ENCODE measurements at regions not wholly inside any gene's neighbourhood (a gene's known extent, or its start where the extent isn't known, plus 50 kb on each side); places are given as distances from the start of the nearest gene placed in this dataset.
A peak's percentile ranks its signal among the peaks of the same experiment; 100 is the strongest.

DNA sequence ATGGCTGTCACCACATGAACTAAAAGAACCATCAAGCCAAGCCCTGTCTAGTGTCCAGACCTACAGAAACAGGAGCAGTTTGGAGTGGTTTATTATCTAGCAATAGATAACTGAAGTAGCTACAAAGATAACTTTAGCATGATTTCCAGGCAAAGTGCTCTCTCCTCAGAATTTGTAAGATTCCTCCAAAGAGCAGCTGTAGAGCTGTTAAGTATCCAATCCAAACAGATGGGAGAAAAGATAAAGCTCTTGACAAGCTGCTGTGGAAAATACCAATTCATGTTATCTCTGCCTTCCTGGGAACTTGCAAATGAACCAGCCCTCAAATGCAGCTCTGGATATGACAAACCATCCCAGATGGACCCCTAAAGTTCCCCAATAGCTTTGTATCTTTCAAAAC is 78.9 kb upstream of the RESF1 start:
- H3K36me3 ChIP-seq (ENCODE audit: control insufficient read depth, insufficient read depth, low read length) = no peaks in the 10 kb centered on the region
- H3K27me3 ChIP-seq (replicated peaks; ENCODE audit: control insufficient read depth, insufficient read depth, low read length) = no peaks in the 10 kb centered on the region
- no peak for DNase-seq (ENCODE audit: extremely low read depth, insufficient read length)
- no peak for TF ChIP-seq CTCF (IDR thresholded peaks at IDR 0.05; ENCODE audit: insufficient read depth, low read length, poor library complexity, severe bottlenecking)
- H3K4me3 ChIP-seq (replicated peaks; ENCODE audit: low read depth, low read length) = no peak overlapping the region

GRCh38 chr12:31877884-31878283 is 81.3 kb upstream of the RESF1 start:
- no peak for DNase-seq (ENCODE audit: extremely low read depth, insufficient read length)
- Histone ChIP-seq H3K27me3 (replicated peaks; ENCODE audit: control insufficient read depth, insufficient read depth, low read length) (no peaks in the 10 kb centered on the region), H3K36me3 (ENCODE audit: control insufficient read depth, insufficient read depth, low read length) (no peaks in the 10 kb centered on the region), H3K4me3 (replicated peaks; ENCODE audit: low read depth, low read length) (no peak overlapping the region)
- TF ChIP-seq CTCF (IDR thresholded peaks at IDR 0.05; ENCODE audit: insufficient read depth, low read length, poor library complexity, severe bottlenecking) = no peak

GRCh38 chr12:31876568-31877424 is 82.4 kb upstream of the RESF1 start:
- no peak for DNase-seq (ENCODE audit: extremely low read depth, insufficient read length)
- H3K36me3 ChIP-seq (ENCODE audit: control insufficient read depth, insufficient read depth, low read length) = no peaks in the 10 kb centered on the region
- TF ChIP-seq CTCF (IDR thresholded peaks at IDR 0.05; ENCODE audit: insufficient read depth, low read length, poor library complexity, severe bottlenecking) = no peak
- no peak overlapping the region for H3K4me3 ChIP-seq (replicated peaks; ENCODE audit: low read depth, low read length)
- no peaks in the 10 kb centered on the region for H3K27me3 ChIP-seq (replicated peaks; ENCODE audit: control insufficient read depth, insufficient read depth, low read length)

DNA sequence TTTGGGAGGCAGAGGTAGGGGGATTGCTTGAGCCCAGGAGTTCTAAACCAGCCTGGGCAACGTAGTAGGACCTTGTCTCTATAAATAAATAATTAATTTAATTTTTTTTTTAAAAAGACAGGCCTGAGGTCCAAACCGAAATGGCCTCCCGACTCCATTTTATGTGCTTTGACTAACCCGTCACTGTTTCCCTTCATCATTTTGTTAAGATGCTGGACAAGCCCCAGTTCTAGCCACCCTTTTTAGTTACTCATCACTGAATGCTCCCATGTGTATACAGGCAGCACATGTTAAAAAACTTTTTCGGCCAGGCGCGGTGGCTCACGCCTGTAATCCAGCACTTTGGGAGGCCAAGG is 83.6 kb upstream of the RESF1 start:
- no peak overlapping the region for H3K4me3 ChIP-seq (replicated peaks; ENCODE audit: low read depth, low read length)
- no peak for DNase-seq (ENCODE audit: extremely low read depth, insufficient read length)
- H3K27me3 ChIP-seq (replicated peaks; ENCODE audit: control insufficient read depth, insufficient read depth, low read length) = no peaks in the 10 kb centered on the region
- TF ChIP-seq CTCF (IDR thresholded peaks at IDR 0.05; ENCODE audit: insufficient read depth, low read length, poor library complexity, severe bottlenecking) = no peak
- H3K36me3 ChIP-seq (ENCODE audit: control insufficient read depth, insufficient read depth, low read length) = no peaks in the 10 kb centered on the region

DNA sequence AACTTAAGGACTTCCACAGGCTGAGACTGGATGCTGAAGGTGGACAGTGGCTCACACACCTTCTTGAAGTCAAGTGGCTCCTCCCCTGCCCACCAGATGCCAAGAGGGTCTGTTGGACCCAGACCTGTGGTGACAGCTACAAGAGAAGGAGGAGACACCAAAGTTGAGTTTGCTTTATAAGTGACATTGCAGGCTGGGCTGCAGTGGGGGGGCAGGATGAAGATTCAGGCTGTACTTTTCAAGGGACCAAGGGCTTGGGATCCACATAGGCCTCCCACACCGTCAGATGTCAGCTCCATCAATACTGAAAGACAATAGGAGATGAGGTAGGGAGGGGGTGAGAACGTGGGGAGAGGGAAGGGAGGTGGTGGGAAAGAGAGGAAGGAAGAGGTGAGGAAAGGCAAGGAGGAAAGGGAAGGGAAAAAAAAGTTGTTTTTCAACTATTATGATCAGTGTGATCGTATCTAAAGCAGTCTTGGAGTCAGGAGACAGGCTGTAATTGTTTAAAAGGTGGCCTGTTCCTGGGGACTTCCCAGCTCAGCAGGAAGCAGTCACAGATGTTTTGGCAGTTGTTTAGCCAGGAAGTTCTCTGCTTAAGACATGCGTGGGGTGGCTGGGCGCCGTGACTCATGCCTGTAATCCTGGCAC is 84.1 kb upstream of the RESF1 start:
- H3K36me3 ChIP-seq (ENCODE audit: control insufficient read depth, insufficient read depth, low read length) = no peaks in the 10 kb centered on the region
- peak; percentile 55 for DNase-seq (ENCODE audit: extremely low read depth, insufficient read length)
- no peak for TF ChIP-seq CTCF (IDR thresholded peaks at IDR 0.05; ENCODE audit: insufficient read depth, low read length, poor library complexity, severe bottlenecking)
- H3K4me3 ChIP-seq (replicated peaks; ENCODE audit: low read depth, low read length) = no peak overlapping the region
- no peaks in the 10 kb centered on the region for H3K27me3 ChIP-seq (replicated peaks; ENCODE audit: control insufficient read depth, insufficient read depth, low read length)

Measured in GM06990 (cell line).